SK-N-SH (cell line): ENCODE measurements at regions not wholly inside any gene's neighbourhood (a gene's known extent, or its start where the extent isn't known, plus 50 kb on each side); places are given as distances from the start of the nearest gene placed in this dataset.

Source experiments
- CTCF ChIA-PET: fragments of 300-600, 350-600 bp; formaldehyde crosslinking; extraction: SDS; loops from one replicate; lab custom pipeline; 2021; lab: Yijun Ruan, JAX
- POLR2A ChIA-PET: fragments of 350-600 bp; sonication (Branson Sonifier 250); formaldehyde crosslinking; extraction: SDS; loops from one replicate; lab custom pipeline; 2020; ENCODE audit warnings: antibody characterized with exemption, inconsistent platforms; lab: Yijun Ruan, JAX
- DNase-seq: peaks from one replicate; pipeline ENCODE4 v3.0.0; 2012
- H2AFZ ChIP-seq: fragments of 200-600 bp; sonication (generic); 2 replicates; pipeline ENCODE4 v1.8.1; 2016; ENCODE audit warnings: antibody characterized with exemption, mild to moderate bottlenecking, low read depth
- H3F3A ChIP-seq: fragments of 200-600 bp; sonication (generic); replicated peaks from 2 replicates; pipeline ENCODE3; 2016; ENCODE audit warnings: antibody characterized with exemption, mild to moderate bottlenecking; ENCODE audit not compliant: insufficient read depth
- H3K27ac ChIP-seq, 2 experiments: fragments of 200-500 bp in 1 of 2; fragments of 200-600 bp in 1 of 2; sonication (Bioruptor generic) in 1 of 2; sonication (generic), shearing (Covaris generic) in 1 of 2; 2 replicates each; pipeline versions ENCODE4 v1.5.1 to v1.6.1; 2014 to 2016; ENCODE audit warnings: low read depth in 2 of 2, inconsistent platforms in 1 of 2, low read length in 1 of 2, mild to moderate bottlenecking in 1 of 2, mixed read lengths in 1 of 2
- H3K27me3 ChIP-seq: fragments of 200-600 bp; sonication (generic), shearing (Covaris generic); 2 replicates; pipeline ENCODE4 v1.6.1; 2016; ENCODE audit warnings: mixed run types; ENCODE audit not compliant: insufficient read depth
- H3K36me3 ChIP-seq, 2 experiments: fragments of 200-500 bp in 1 of 2; fragments of 200-600 bp in 1 of 2; sonication (Bioruptor generic) in 1 of 2; sonication (generic) in 1 of 2; replicated peaks in 1 of 2; 2 replicates each; pipeline versions ENCODE3 to v1.5.1; 2014 to 2016; ENCODE audit warnings: low read length in 1 of 2, mild to moderate bottlenecking in 1 of 2; ENCODE audit not compliant: insufficient read depth in 2 of 2, control insufficient read depth in 1 of 2
- H3K4me1 ChIP-seq, 2 experiments: fragments of 200-500 bp in 1 of 2; fragments of 200-600 bp in 1 of 2; sonication (Bioruptor generic) in 1 of 2; sonication (generic), shearing (Covaris generic) in 1 of 2; 2 replicates each; pipeline versions ENCODE4 v1.5.1 to v1.6.1; 2014 to 2016; ENCODE audit warnings: low read depth in 1 of 2, low read length in 1 of 2, mixed run types in 1 of 2; ENCODE audit not compliant: insufficient read depth in 2 of 2, control insufficient read depth in 1 of 2
- H3K4me2 ChIP-seq: fragments of 200-600 bp; sonication (generic), shearing (Covaris generic); 2 replicates; pipeline ENCODE4 v1.6.1; 2017; ENCODE audit warnings: mixed run types
- H3K4me3 ChIP-seq, 2 experiments: fragments of 200-500 bp in 1 of 2; fragments of 200-600 bp in 1 of 2; sonication (Bioruptor generic) in 1 of 2; sonication (generic), shearing (Covaris generic) in 1 of 2; 2 replicates each; pipeline versions ENCODE4 v1.5.1 to v1.8.1; 2014 to 2016; ENCODE audit warnings: low read depth in 2 of 2, inconsistent platforms in 1 of 2, low read length in 1 of 2, mild to moderate bottlenecking in 1 of 2, mixed read lengths in 1 of 2, moderate library complexity in 1 of 2
- H3K79me2 ChIP-seq: fragments of 200-600 bp; sonication (generic); 2 replicates; pipeline ENCODE4 v1.8.1; 2017; ENCODE audit warnings: mild to moderate bottlenecking; ENCODE audit not compliant: insufficient read depth
- H3K9ac ChIP-seq: fragments of 200-600 bp; sonication (generic); 2 replicates; pipeline ENCODE4 v1.6.1; 2017; ENCODE audit warnings: mixed run types
- H3K9me2 ChIP-seq: fragments of 200-600 bp; sonication (generic); 2 replicates; pipeline ENCODE4 v1.6.1; 2017; ENCODE audit warnings: mixed run types
- H3K9me3 ChIP-seq: fragments of 200-600 bp; sonication (generic); 2 replicates; pipeline ENCODE4 v1.6.1; 2017; ENCODE audit warnings: mixed run types, mild to moderate bottlenecking, moderate library complexity
- H4K20me1 ChIP-seq: fragments of 200-600 bp; sonication (generic); 2 replicates; pipeline ENCODE4 v1.6.1; 2017; ENCODE audit warnings: mild to moderate bottlenecking, mixed run types; ENCODE audit not compliant: insufficient read depth
- CTCF ChIP-seq: fragments of 200-600 bp; sonication (generic); IDR thresholded peaks from 2 replicates; pipeline ENCODE4 v1.6.1; 2017; ENCODE audit warnings: antibody characterized with exemption, mild to moderate bottlenecking, moderate library complexity
- EZH2phosphoT487 ChIP-seq: fragments of 200-600 bp; sonication (generic); IDR thresholded peaks from 2 replicates; pipeline ENCODE4 v1.6.1; 2017; ENCODE audit warnings: low read depth, mixed run types, mild to moderate bottlenecking, antibody characterized with exemption, moderate library complexity, borderline replicate concordance
- FOXJ3 ChIP-seq: sonication (generic); formaldehyde crosslinking; IDR thresholded peaks from 2 replicates; pipeline ENCODE4 v1.5.1; 2020; ENCODE audit warnings: mild to moderate bottlenecking, missing genetic modification reagents
- FOXM1 ChIP-seq: IDR thresholded peaks from 2 replicates; pipeline ENCODE4 v1.4.0; 2012; ENCODE audit warnings: low read depth, mild to moderate bottlenecking
- GABPA ChIP-seq: IDR thresholded peaks from 2 replicates; pipeline ENCODE4 v1.4.0; 2012; ENCODE audit warnings: low read depth, mild to moderate bottlenecking
- GATA2 ChIP-seq: sonication (generic); formaldehyde crosslinking; IDR thresholded peaks from 2 replicates; pipeline ENCODE4 v1.5.0; 2020; ENCODE audit warnings: mild to moderate bottlenecking, missing genetic modification reagents
- IRF3 ChIP-seq: fragments of 150-350 bp; IDR thresholded peaks from 2 replicates; pipeline ENCODE4 v1.6.1; 2016; ENCODE audit warnings: mild to moderate bottlenecking, low read depth, low read length
- MAX ChIP-seq: IDR thresholded peaks from 2 replicates; pipeline ENCODE4 v1.4.0; 2012; ENCODE audit warnings: low read depth
- MXI1 ChIP-seq: IDR thresholded peaks from 2 replicates; pipeline ENCODE4 v1.6.1; 2012; ENCODE audit warnings: mild to moderate bottlenecking, low read depth, low read length, improper control_type of control experiment
- PBX3 ChIP-seq: IDR thresholded peaks from 2 replicates; pipeline ENCODE4; 2012
- POLR2AphosphoS5 ChIP-seq: IDR thresholded peaks from 2 replicates; pipeline ENCODE4 v1.6.1; 2012; ENCODE audit warnings: low read depth, low read length
- RAD21 ChIP-seq: IDR thresholded peaks from 2 replicates; pipeline ENCODE4 v1.6.1; 2012; ENCODE audit warnings: mild to moderate bottlenecking, low read length
- RCOR1 ChIP-seq: fragments of 150-350 bp; IDR thresholded peaks from 2 replicates; pipeline ENCODE4 v1.6.1; 2017; ENCODE audit warnings: antibody characterized with exemption, low read length
- SMC3 ChIP-seq: IDR thresholded peaks from 2 replicates; pipeline ENCODE4 v1.6.1; 2012; ENCODE audit warnings: low read depth, low read length, improper control_type of control experiment
- TAF1 ChIP-seq: IDR thresholded peaks from 2 replicates; pipeline ENCODE4 v1.6.1; 2012; ENCODE audit warnings: low read depth, mild to moderate bottlenecking, low read length, moderate library complexity, borderline replicate concordance
- TCF12 ChIP-seq: IDR thresholded peaks from 2 replicates; pipeline ENCODE4 v1.4.0; 2012
- USF1 ChIP-seq: IDR thresholded peaks from 2 replicates; pipeline ENCODE4 v1.4.0; 2012; ENCODE audit warnings: low read depth, borderline replicate concordance
- YY1 ChIP-seq: IDR thresholded peaks from 2 replicates; pipeline ENCODE4 v1.4.0; 2012; ENCODE audit warnings: low read depth, mild to moderate bottlenecking
- WGBS: methylation state at CpG from one replicate; pipeline ENCODE4 v1.1.6; 2017; ENCODE audit warnings: low lambda C conversion rate; 5-methylcytosine and 5-hydroxymethylcytosine counted together

- no peak for TF ChIP-seq IRF3
- TF ChIP-seq FOXJ3 (CRISPR knock-in tag) = no peak
- TF ChIP-seq RCOR1 = no peak
- no peak for TF ChIP-seq YY1
- TF ChIP-seq TCF12 = no peak
- no peak for TF ChIP-seq POLR2AphosphoS5
- TF ChIP-seq RAD21 = no peak
Measured at GRCh38 chr22:34454598-34454997, 534.3 kb upstream of the LARGE1 start (continued).

GRCh38 chr22:34462795-34463194 is 542.5 kb upstream of the LARGE1 start:
- no peaks in the 10 kb centered on the region for H3K79me2 ChIP-seq
- no peak for DNase-seq
- H3K36me3 ChIP-seq = no peaks in the 10 kb centered on the region
- no peaks in the 10 kb centered on the region for H3K9me3 ChIP-seq
- H3K4me2 ChIP-seq = no peak overlapping the region
- ChIA-PET CTCF (no interaction called here), POLR2A (no interaction called here)
- no peaks in the 10 kb centered on the region for H4K20me1 ChIP-seq
- no peak overlapping the region for H3K9ac ChIP-seq
- TF ChIP-seq IRF3 (no peak), GABPA (no peak), SMC3 (no peak), RCOR1 (no peak)
- H3K4me3 ChIP-seq = no peak overlapping the region
- H2AFZ ChIP-seq = no peak overlapping the region
- no peak overlapping the region for H3K27ac ChIP-seq
- no peaks in the 10 kb centered on the region for H3K27me3 ChIP-seq
- H3K9me2 ChIP-seq = no peaks in the 10 kb centered on the region
- H3K4me1 ChIP-seq = no peaks in the 10 kb centered on the region
- no peaks in the 10 kb centered on the region for H3F3A ChIP-seq
- WGBS = 3% methylated on average over 4 of the region's 4 CpGs

GRCh38 chr22:34475886-34476285 is 555.6 kb upstream of the LARGE1 start:
- no peaks in the 10 kb centered on the region for H4K20me1 ChIP-seq
- no peak overlapping the region for H3K9ac ChIP-seq
- no peaks in the 10 kb centered on the region for H3K4me1 ChIP-seq
- no peaks in the 10 kb centered on the region for H3K36me3 ChIP-seq
- POLR2A ChIA-PET = no interaction called here
- no peaks in the 10 kb centered on the region for H3K9me2 ChIP-seq
- H3K27ac ChIP-seq = no peak overlapping the region
- peaks cover 3% of the 10 kb centered on the region; the same call in 1 of the 2 replicates for H3K9me3 ChIP-seq
- no peaks in the 10 kb centered on the region for H3K79me2 ChIP-seq
- no peak overlapping the region for H3K4me2 ChIP-seq
- H2AFZ ChIP-seq = no peak overlapping the region
- CTCF ChIA-PET = no interaction called here
- H3F3A ChIP-seq = no peaks in the 10 kb centered on the region
- no peak overlapping the region for H3K4me3 ChIP-seq
- 4% methylated on average over 3 of the region's 3 CpGs for WGBS
- no peaks in the 10 kb centered on the region for H3K27me3 ChIP-seq
- no peak for DNase-seq
- TF ChIP-seq USF1 (no peak), RCOR1 (no peak), FOXM1 (no peak), EZH2phosphoT487 (no peak), SMC3 (no peak), GATA2 (no peak), PBX3 (no peak), CTCF (no peak), IRF3 (no peak), MAX (no peak), MXI1 (no peak), TAF1 (no peak), YY1 (no peak)
